Neutrophil (primary cell): ENCODE measurements at regions not wholly inside any gene's neighbourhood (a gene's known extent, or its start where the extent isn't known, plus 50 kb on each side); places are given as distances from the start of the nearest gene placed in this dataset.

Source experiments
- H3K27ac ChIP-seq: fragments of 200-600 bp; sonication (generic); 2 replicates; pipeline ENCODE4 v1.5.1; 2016; ENCODE audit warnings: mild to moderate bottlenecking, moderate library complexity
- H3K27me3 ChIP-seq: fragments of 200-600 bp; sonication (generic); 2 replicates; pipeline ENCODE4 v1.6.0; 2016; ENCODE audit warnings: mild to moderate bottlenecking
- H3K36me3 ChIP-seq: fragments of 200-600 bp; sonication (generic); 2 replicates; pipeline ENCODE4 v1.5.1; 2017
- H3K4me1 ChIP-seq, 2 experiments: fragments of 200-600 bp in 1 of 2; sonication (generic) in 1 of 2; 1 replicate in 1 of 2; 2 replicates in 1 of 2; pipeline versions ENCODE4 v1.5.1 to v1.6.1; 2013 to 2016; ENCODE audit warnings: low read depth in 1 of 2, low read length in 1 of 2, mild to moderate bottlenecking in 1 of 2, moderate library complexity in 1 of 2; ENCODE audit not compliant: control insufficient read depth in 1 of 2, insufficient read depth in 1 of 2
- H3K4me3 ChIP-seq, 2 experiments: fragments of 200-600 bp in 1 of 2; sonication (generic) in 1 of 2; 1 replicate in 1 of 2; 2 replicates in 1 of 2; pipeline ENCODE4 v1.5.1; 2013 to 2016; ENCODE audit warnings: low read depth in 1 of 2, low read length in 1 of 2, mild to moderate bottlenecking in 1 of 2, moderate library complexity in 1 of 2
- H3K9me3 ChIP-seq: fragments of 200-600 bp; sonication (generic); 2 replicates; pipeline ENCODE4 v1.5.1; 2016
- CTCF ChIP-seq: fragments of 200-600 bp; sonication (generic); IDR thresholded peaks from 2 replicates; pipeline ENCODE4 v1.5.1; 2016; ENCODE audit warnings: antibody characterized with exemption

DNA sequence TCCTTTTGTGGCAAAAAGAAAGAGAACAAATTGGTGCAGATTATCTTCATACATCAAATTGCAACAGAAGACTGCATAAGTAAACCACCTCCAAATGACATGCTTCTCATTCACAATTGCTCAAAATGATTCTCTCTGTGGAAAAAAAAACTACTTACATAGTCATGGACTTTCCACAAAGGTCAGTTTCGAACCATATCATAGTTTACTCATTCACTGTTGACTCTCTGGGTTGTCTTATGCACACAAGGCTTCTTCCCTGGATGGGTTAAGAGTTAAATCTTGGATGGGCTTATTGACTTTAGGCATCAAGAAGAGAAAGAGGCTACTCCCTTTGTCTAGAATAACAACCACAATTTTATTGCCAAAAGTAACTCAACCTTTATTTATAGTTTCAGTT is 91.3 kb upstream of the RAB27B start:
- no peaks in the 10 kb centered on the region for H3K4me1 ChIP-seq
- no peak overlapping the region for H3K4me3 ChIP-seq
- H3K36me3 ChIP-seq: no peaks in the 10 kb centered on the region
- no peak overlapping the region for H3K27ac ChIP-seq
- no peak for TF ChIP-seq CTCF
- peaks cover 26% of the 10 kb centered on the region for H3K27me3 ChIP-seq
- no peaks in the 10 kb centered on the region for H3K9me3 ChIP-seq

GRCh38 chr18:54737986-54738385 is 90.3 kb upstream of the RAB27B start:
- no peak for TF ChIP-seq CTCF
- Histone ChIP-seq H3K27me3 (peaks cover 25% of the 10 kb centered on the region), H3K9me3 (no peaks in the 10 kb centered on the region), H3K27ac (no peak overlapping the region), H3K4me3 (no peak overlapping the region), H3K4me1 (no peaks in the 10 kb centered on the region), H3K36me3 (no peaks in the 10 kb centered on the region)

DNA sequence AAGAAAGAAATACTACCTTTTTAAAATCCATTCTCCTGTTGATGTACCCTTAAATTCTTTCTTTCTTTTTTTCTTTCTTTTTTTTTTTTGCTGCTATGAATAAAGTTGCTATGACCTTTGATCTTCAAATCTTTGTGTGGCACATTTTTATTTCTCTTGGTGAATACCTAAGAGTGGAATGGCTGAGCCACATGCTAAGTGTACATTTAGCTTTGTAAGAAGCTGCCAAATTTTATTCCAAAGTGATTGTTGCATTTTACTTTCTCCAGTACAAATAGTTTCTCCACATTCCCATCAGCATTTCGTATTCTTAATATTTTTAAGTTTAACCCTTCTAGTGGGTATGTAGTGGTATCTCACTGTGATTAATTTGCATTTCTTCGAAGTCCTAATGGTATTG is 88.8 kb upstream of the RAB27B start:
- Histone ChIP-seq H3K27ac (no peak overlapping the region), H3K9me3 (no peaks in the 10 kb centered on the region), H3K4me1 (no peaks in the 10 kb centered on the region), H3K36me3 (no peaks in the 10 kb centered on the region), H3K4me3 (no peak overlapping the region), H3K27me3 (peaks cover 16% of the 10 kb centered on the region)
- no peak for TF ChIP-seq CTCF

DNA sequence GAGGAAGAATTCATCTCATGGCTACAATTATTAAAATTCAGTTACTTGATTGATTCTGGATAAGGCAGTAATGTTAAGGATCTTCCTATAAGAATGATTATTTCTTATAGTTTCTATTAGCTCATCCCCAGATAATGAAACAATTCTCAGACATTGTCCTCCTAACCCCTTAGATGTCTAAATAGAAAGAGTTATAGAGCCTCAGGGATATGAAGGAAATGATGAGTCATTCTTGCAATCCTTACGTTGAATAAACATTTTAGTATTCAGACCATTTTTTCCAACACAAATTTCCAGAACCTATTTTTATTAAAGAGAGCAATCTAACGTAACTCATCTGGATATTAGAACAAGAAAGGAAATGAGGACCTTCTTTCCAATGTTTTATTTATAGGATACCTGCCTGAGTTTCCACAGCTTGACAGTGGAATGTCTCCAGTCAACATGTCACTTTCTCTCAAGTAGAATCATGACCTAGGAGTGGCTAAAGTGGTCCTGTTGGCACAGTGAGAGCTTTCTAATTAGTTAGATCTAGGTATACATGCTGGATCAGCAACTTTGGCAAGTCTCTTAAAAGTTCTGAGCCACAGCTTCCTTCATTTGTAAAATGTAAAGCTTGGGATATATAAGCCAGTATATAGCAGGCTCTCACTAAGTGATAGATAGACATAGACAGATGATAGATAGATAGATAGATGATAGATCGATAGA is 88.0 kb upstream of the RAB27B start:
- Histone ChIP-seq H3K9me3 (no peaks in the 10 kb centered on the region), H3K27me3 (peaks cover 9% of the 10 kb centered on the region), H3K27ac (no peak overlapping the region), H3K4me3 (no peak overlapping the region), H3K36me3 (no peaks in the 10 kb centered on the region), H3K4me1 (no peaks in the 10 kb centered on the region)
- TF ChIP-seq CTCF: no peak

DNA sequence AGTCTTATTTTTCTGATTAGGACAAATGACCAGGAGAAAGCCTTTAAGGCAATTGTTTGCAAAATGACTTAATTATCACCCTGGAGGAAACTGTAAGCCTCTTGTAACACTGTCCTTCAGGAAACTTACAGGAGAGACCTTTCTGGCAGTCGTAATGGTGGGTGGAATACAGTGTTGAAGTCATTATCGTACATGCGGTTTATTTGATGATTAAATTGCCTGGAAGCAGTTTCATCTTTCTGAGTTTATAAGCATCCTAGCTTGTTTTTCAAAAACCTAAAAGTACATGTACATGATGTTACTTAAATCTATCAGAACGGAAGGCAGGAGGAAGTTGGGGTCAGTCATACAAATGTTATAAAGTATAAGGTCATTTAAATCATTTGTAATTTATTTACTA is 86.2 kb upstream of the RAB27B start:
- H3K27ac ChIP-seq: no peak overlapping the region
- no peak overlapping the region for H3K4me3 ChIP-seq
- H3K27me3 ChIP-seq: peaks cover 5% of the 10 kb centered on the region
- no peak for TF ChIP-seq CTCF
- H3K36me3 ChIP-seq: no peaks in the 10 kb centered on the region
- no peaks in the 10 kb centered on the region for H3K9me3 ChIP-seq
- H3K4me1 ChIP-seq: no peaks in the 10 kb centered on the region
